Neuronal stem cell (in vitro differentiated cells): ENCODE measurements at regions not wholly inside any gene's neighbourhood (a gene's known extent, or its start where the extent isn't known, plus 50 kb on each side); places are given as distances from the start of the nearest gene placed in this dataset.

Source experiments
- DNase-seq: peaks from one replicate; pipeline ENCODE4 v3.0.0-alpha.2; 2013; ENCODE audit warnings: low spot score
- H2AFZ ChIP-seq: one replicate; pipeline ENCODE4 v1.6.1; 2013; ENCODE audit warnings: mild to moderate bottlenecking, low read length, inconsistent platforms
- H2AK5ac ChIP-seq: 2 replicates; pipeline ENCODE4 v1.6.1; 2013; ENCODE audit warnings: low read depth, mild to moderate bottlenecking, inconsistent platforms, low read length, moderate library complexity, mixed read lengths
- H2BK120ac ChIP-seq: 2 replicates; pipeline ENCODE4 v1.6.1; 2013; ENCODE audit warnings: low read depth, mild to moderate bottlenecking, inconsistent platforms, low read length, moderate library complexity, mixed read lengths
- H2BK12ac ChIP-seq: one replicate; pipeline ENCODE4 v1.6.1; 2013; ENCODE audit warnings: low read length, inconsistent platforms
- H2BK15ac ChIP-seq: 2 replicates; pipeline ENCODE4 v1.6.1; 2013; ENCODE audit warnings: mild to moderate bottlenecking, low read length, inconsistent platforms, mixed read lengths
- H2BK5ac ChIP-seq: one replicate; pipeline ENCODE4 v1.6.1; 2013; ENCODE audit warnings: inconsistent platforms, mild to moderate bottlenecking, low read length, moderate library complexity
- H3K14ac ChIP-seq: one replicate; pipeline ENCODE4 v1.6.1; 2013; ENCODE audit warnings: low read length, inconsistent platforms
- H3K18ac ChIP-seq: 2 replicates; pipeline ENCODE4 v1.6.1; 2013; ENCODE audit warnings: low read length, inconsistent platforms
- H3K23ac ChIP-seq: 2 replicates; pipeline ENCODE4 v1.6.1; 2013; ENCODE audit warnings: low read depth, mild to moderate bottlenecking, mixed read lengths, low read length, inconsistent platforms; ENCODE audit not compliant: poor library complexity
- H3K27ac ChIP-seq: replicated peaks from 3 replicates; pipeline ENCODE4 v1.5.1; 2013; ENCODE audit warnings: low read length, inconsistent platforms
- H3K27me3 ChIP-seq, 3 experiments: 2 replicates each; pipeline ENCODE4 v1.6.1; 2013; ENCODE audit warnings: low read length in 3 of 3, mild to moderate bottlenecking in 2 of 3, inconsistent platforms in 1 of 3, low read depth in 1 of 3, mixed read lengths in 1 of 3, moderate library complexity in 1 of 3; ENCODE audit not compliant: control insufficient read depth in 3 of 3, insufficient read depth in 3 of 3
- H3K36me3 ChIP-seq, 2 donors: replicated peaks in 1 of 2; 2 replicates each; pipeline ENCODE4 v1.6.1; 2013; ENCODE audit warnings: low read length in 2 of 2; ENCODE audit not compliant: control insufficient read depth in 2 of 2, insufficient read depth in 2 of 2
- H3K4ac ChIP-seq: 2 replicates; pipeline ENCODE4 v1.6.1; 2013; ENCODE audit warnings: inconsistent platforms, mild to moderate bottlenecking, low read length, moderate library complexity
- H3K4me1 ChIP-seq, 2 donors: 1 replicate in 1 of 2; 2 replicates in 1 of 2; pipeline ENCODE4 v1.6.1; 2013; ENCODE audit warnings: low read length in 2 of 2, low read depth in 1 of 2; ENCODE audit not compliant: control insufficient read depth in 2 of 2, insufficient read depth in 1 of 2
- H3K4me2 ChIP-seq: one replicate; pipeline ENCODE4 v1.6.1; 2013; ENCODE audit warnings: mild to moderate bottlenecking, low read length, inconsistent platforms; ENCODE audit not compliant: insufficient read depth, poor library complexity, severe bottlenecking
- H3K4me3 ChIP-seq, 2 donors: 2 replicates each; pipeline ENCODE4 v1.5.1; 2013; ENCODE audit warnings: low read length in 2 of 2, mild to moderate bottlenecking in 2 of 2, inconsistent platforms in 1 of 2, moderate library complexity in 1 of 2
- H3K79me1 ChIP-seq: one replicate; pipeline ENCODE4 v1.6.1; 2013; ENCODE audit warnings: low read depth, mild to moderate bottlenecking, inconsistent platforms, low read length, moderate library complexity
- H3K9ac ChIP-seq: one replicate; pipeline ENCODE4 v1.6.1; 2013; ENCODE audit warnings: mild to moderate bottlenecking, low read depth, low read length, inconsistent platforms; ENCODE audit not compliant: poor library complexity
- H3K9me3 ChIP-seq, 2 donors: replicated peaks in 1 of 2; 2 replicates each; pipeline versions ENCODE3 to v1.6.1; 2013; ENCODE audit warnings: low read length in 2 of 2, mild to moderate bottlenecking in 2 of 2, inconsistent platforms in 1 of 2, low read depth in 1 of 2, mixed read lengths in 1 of 2, moderate library complexity in 1 of 2; ENCODE audit not compliant: control insufficient read depth in 2 of 2, insufficient read depth in 1 of 2
- H4K8ac ChIP-seq: one replicate; pipeline ENCODE4 v1.6.1; 2013; ENCODE audit warnings: low read depth, mild to moderate bottlenecking, inconsistent platforms, low read length, moderate library complexity
- H4K91ac ChIP-seq: one replicate; pipeline ENCODE4 v1.6.1; 2013; ENCODE audit warnings: low read length, low read depth, mild to moderate bottlenecking, inconsistent platforms; ENCODE audit not compliant: poor library complexity
- WGBS, 2 donors: extraction: QIAGEN DNeasy Blood & Tissue Kit; methylation state at CpG; one replicate each; pipeline ENCODE4 v1.1.7; 2013; ENCODE audit warnings: missing lambda C conversion rate in 2 of 2, mixed read lengths in 1 of 2; ENCODE audit not compliant: insufficient read length in 2 of 2, insufficient replicate concordance in 1 of 2; ENCODE audit errors: extremely low coverage in 2 of 2; 5-methylcytosine and 5-hydroxymethylcytosine counted together

DNA sequence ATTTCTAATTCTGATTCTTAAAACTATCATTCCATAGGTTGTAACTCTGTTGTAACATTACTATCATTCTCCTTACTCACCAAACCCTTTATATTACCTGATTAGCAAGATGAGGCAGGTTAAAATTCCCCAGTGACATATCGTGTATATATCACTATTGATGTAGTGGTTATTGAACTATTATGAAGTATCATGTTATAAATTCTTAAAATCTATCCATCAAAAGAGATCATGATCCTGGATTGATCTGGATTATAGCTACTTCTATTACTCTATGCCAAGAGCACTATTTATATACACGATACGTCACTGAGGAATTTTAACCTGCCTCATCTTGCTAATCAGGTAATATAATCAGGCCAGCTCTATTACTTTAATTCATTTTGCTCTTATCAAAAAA is 533.9 kb downstream of the SLITRK6 start:
- H3K4me2 ChIP-seq = no peak overlapping the region
- WGBS, 2 donors = no CpG with 5 or more reads among the region's 3 CpGs
- H3K79me1 ChIP-seq = no peaks in the 10 kb centered on the region
- H3K23ac ChIP-seq = no peak overlapping the region
- no peak overlapping the region for H2BK120ac ChIP-seq
- no peak overlapping the region for H3K9ac ChIP-seq
- H3K4me3 ChIP-seq = no peak overlapping the region
- no peak for DNase-seq
- H2BK12ac ChIP-seq = no peak overlapping the region
- no peak overlapping the region for H2BK5ac ChIP-seq
- no peaks in the 10 kb centered on the region for H3K27me3 ChIP-seq
- no peak overlapping the region for H4K8ac ChIP-seq
- H3K9me3 ChIP-seq = no peaks in the 10 kb centered on the region
- H2AFZ ChIP-seq = no peak overlapping the region
- no peak overlapping the region for H2BK15ac ChIP-seq
- H3K4me1 ChIP-seq = peaks cover 0 to 4% of the 10 kb centered on the region in 2 donors
- no peak overlapping the region for H2AK5ac ChIP-seq
- H3K36me3 ChIP-seq = no peaks in the 10 kb centered on the region
- H3K27ac ChIP-seq = no peak overlapping the region
- no peak overlapping the region for H3K14ac ChIP-seq
- no peak overlapping the region for H4K91ac ChIP-seq
- H3K4ac ChIP-seq = no peak overlapping the region
- H3K18ac ChIP-seq = no peak overlapping the region

- Histone ChIP-seq H3K4me3 (no peak overlapping the region), H3K14ac (no peak overlapping the region), H2BK12ac (no peak overlapping the region), H2BK120ac (no peak overlapping the region), H3K23ac (no peak overlapping the region), H3K18ac (no peak overlapping the region), H4K8ac (no peak overlapping the region), H3K27me3 (no peaks in the 10 kb centered on the region), H2AK5ac (no peak overlapping the region), H2BK15ac (no peak overlapping the region), H3K27ac (no peak overlapping the region), H3K4me1 (peaks cover 0 to 4% of the 10 kb centered on the region in 2 donors), H2AFZ (no peak overlapping the region), H3K79me1 (no peaks in the 10 kb centered on the region), H3K9ac (no peak overlapping the region), H3K36me3 (no peaks in the 10 kb centered on the region), H4K91ac (no peak overlapping the region), H3K9me3 (no peaks in the 10 kb centered on the region), H3K4ac (no peak overlapping the region), H2BK5ac (no peak overlapping the region), H3K4me2 (no peak overlapping the region)
- WGBS, 2 donors = no CpG with 5 or more reads among the region's 2 CpGs
- no peak for DNase-seq
Measured at GRCh38 chr13:85262499-85262898, 536.7 kb downstream of the SLITRK6 start.

DNA sequence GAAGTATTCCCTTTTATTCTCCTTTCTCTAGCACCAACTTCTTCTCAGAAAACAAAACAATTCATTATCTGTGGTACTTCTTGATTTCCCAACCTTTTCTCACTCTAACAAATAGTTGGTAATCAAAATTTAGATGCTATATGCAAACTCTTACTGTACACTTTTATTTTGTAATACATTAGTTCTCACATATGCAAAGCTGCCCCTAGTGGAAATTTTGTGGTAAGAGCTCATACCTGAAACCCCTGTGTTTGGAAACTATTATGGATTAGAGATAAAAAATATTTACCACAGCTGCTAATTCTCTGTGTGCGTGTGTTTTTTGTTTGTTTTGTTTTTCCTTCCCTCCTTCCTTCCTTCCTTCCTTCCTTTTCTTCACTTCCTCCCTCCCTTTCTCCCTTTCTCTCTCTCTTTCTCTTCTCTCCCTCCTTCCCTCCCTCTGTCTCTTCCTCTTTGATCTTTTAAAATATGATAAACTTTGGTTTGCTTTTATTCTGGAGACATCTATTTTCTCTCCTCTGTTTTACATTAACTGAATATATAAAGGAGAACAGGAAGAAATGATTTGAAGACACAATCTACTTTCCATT is 537.4 kb downstream of the SLITRK6 start:
- Histone ChIP-seq H2AFZ (no peak overlapping the region), H3K27me3 (no peaks in the 10 kb centered on the region), H2BK12ac (no peak overlapping the region), H3K4me1 (peaks cover 0 to 4% of the 10 kb centered on the region in 2 donors), H3K4ac (no peak overlapping the region), H4K91ac (no peak overlapping the region), H3K36me3 (no peaks in the 10 kb centered on the region), H3K18ac (no peak overlapping the region), H2BK120ac (no peak overlapping the region), H3K79me1 (no peaks in the 10 kb centered on the region), H3K4me3 (no peak overlapping the region), H2BK5ac (no peak overlapping the region), H3K9me3 (no peaks in the 10 kb centered on the region), H4K8ac (no peak overlapping the region), H3K14ac (no peak overlapping the region), H2AK5ac (no peak overlapping the region), H3K27ac (no peak overlapping the region), H2BK15ac (no peak overlapping the region), H3K9ac (no peak overlapping the region), H3K23ac (no peak overlapping the region), H3K4me2 (no peak overlapping the region)
- no CpG with 5 or more reads among the region's 1 CpG for WGBS, 2 donors
- no peak for DNase-seq

DNA sequence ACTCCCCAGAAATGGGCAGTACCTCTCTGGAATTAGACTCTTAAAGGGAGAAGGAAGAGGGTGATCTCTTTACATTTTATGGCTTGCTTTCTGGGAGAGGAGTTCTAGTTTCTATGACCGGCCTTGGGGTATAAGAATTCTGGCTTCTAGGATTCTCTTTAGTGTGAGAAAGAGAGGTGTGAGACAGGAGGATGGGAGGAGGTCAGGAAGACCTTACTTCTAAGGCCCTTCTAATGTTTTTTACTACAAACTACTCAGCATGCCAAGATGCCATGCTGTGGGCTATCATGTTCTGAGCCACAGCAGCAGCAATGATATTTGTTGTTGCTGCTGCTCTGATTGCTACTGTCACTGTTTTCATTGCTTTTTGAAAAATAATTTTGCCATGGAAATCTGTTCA is 538.3 kb downstream of the SLITRK6 start:
- H3K9ac ChIP-seq = no peak overlapping the region
- H2AFZ ChIP-seq = no peak overlapping the region
- no peak overlapping the region for H3K14ac ChIP-seq
- H4K91ac ChIP-seq = no peak overlapping the region
- H2BK5ac ChIP-seq = no peak overlapping the region
- DNase-seq = no peak
- H3K9me3 ChIP-seq = no peaks in the 10 kb centered on the region
- no peak overlapping the region for H3K4ac ChIP-seq
- no peaks in the 10 kb centered on the region for H3K79me1 ChIP-seq
- H2BK120ac ChIP-seq = no peak overlapping the region
- no peak overlapping the region for H2AK5ac ChIP-seq
- no peak overlapping the region for H2BK12ac ChIP-seq
- H3K36me3 ChIP-seq = no peaks in the 10 kb centered on the region
- no peak overlapping the region for H3K18ac ChIP-seq
- H3K23ac ChIP-seq = no peak overlapping the region
- H3K27me3 ChIP-seq = no peaks in the 10 kb centered on the region
- H4K8ac ChIP-seq = no peak overlapping the region
- H2BK15ac ChIP-seq = no peak overlapping the region
- no peak overlapping the region for H3K27ac ChIP-seq
- no peak overlapping the region for H3K4me3 ChIP-seq
- H3K4me1 ChIP-seq = no peaks in the 10 kb centered on the region
- no CpG with 5 or more reads among the region's 1 CpG for WGBS, 2 donors
- H3K4me2 ChIP-seq = no peak overlapping the region
